SK-N-MC (cell line): ENCODE measurements at regions not wholly inside any gene's neighbourhood (a gene's known extent, or its start where the extent isn't known, plus 50 kb on each side); places are given as distances from the start of the nearest gene placed in this dataset.
A peak's percentile ranks its signal among the peaks of the same experiment; 100 is the strongest.

ENCODE experiments used
- DNase-seq: peaks from one replicate; pipeline ENCODE4 v3.0.0-alpha.2; 2011; ENCODE audit warnings: low read depth, low spot score
- H3K27ac ChIP-seq: fragments of 200-600 bp; sonication (generic); 2 replicates; pipeline ENCODE4 v1.5.1; 2016; ENCODE audit warnings: mixed run types
- H3K36me3 ChIP-seq: fragments of 200-600 bp; sonication (generic); 2 replicates; pipeline ENCODE4 v1.6.1; 2017; ENCODE audit warnings: antibody characterized with exemption, low read length, mixed read lengths; ENCODE audit not compliant: insufficient read depth
- H3K4me3 ChIP-seq: fragments of 200-600 bp; sonication (generic); 2 replicates; pipeline ENCODE4 v1.5.1; 2016
- H3K9ac ChIP-seq: fragments of 200-600 bp; sonication (generic); 2 replicates; pipeline ENCODE4 v1.8.0; 2017; ENCODE audit warnings: mixed run types, mixed read lengths; ENCODE audit not compliant: insufficient read length
- H3K9me3 ChIP-seq: fragments of 200-600 bp; sonication (generic); 2 replicates; pipeline ENCODE4 v1.6.1; 2017; ENCODE audit warnings: low read depth, mild to moderate bottlenecking, antibody characterized with exemption, low read length, moderate library complexity, mixed read lengths
- EZH2 ChIP-seq: fragments of 200-600 bp; sonication (generic); IDR thresholded peaks from one replicate; pipeline ENCODE4 v1.6.1; 2017; ENCODE audit warnings: antibody characterized with exemption
- FOXP2 ChIP-seq: optimal IDR thresholded peaks from 2 replicates; pipeline ENCODE3; 2011; ENCODE audit warnings: mild to moderate bottlenecking, moderate library complexity; ENCODE audit not compliant: insufficient read depth; ENCODE audit errors: extremely low read length, control extremely low read depth
- POLR2AphosphoS5 ChIP-seq: IDR thresholded peaks from 2 replicates; pipeline ENCODE4 v1.6.1; 2012; ENCODE audit warnings: mild to moderate bottlenecking, low read depth, low read length, borderline replicate concordance

- no peak for DNase-seq
These were observed 73.3 kb upstream of the FAM98A start for GRCh38 chr2:33672389-33672788.

DNA sequence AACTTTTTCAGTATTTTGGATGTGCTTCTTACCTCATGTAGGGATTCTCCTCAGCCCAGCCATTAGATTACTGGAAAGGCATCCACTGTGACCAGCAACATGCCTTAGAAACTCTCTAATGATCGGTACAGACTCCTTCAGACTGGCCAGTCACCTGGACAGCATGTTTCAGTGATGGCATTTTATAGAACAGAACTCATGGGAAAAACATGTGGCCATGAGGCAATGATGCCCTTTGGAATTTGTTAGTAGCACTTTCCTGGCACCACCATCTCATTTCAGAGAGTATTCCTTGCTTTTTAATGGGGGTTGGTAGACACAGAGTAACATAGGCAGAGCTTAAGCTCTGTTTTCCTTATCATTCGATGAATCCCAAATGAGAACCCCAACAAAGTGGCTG lies 72.1 kb upstream of the FAM98A start:
- TF ChIP-seq POLR2AphosphoS5 (no peak), FOXP2 (no peak), EZH2 (no peak)

More at GRCh38 chr2:33672389-33672788, 73.3 kb upstream of the FAM98A start:
- Histone ChIP-seq H3K36me3 (no peaks in the 10 kb centered on the region), H3K9me3 (no peaks in the 10 kb centered on the region), H3K4me3 (no peak overlapping the region), H3K9ac (no peak overlapping the region), H3K27ac (no peak overlapping the region)
- no peak for TF ChIP-seq POLR2AphosphoS5
- no peak for TF ChIP-seq FOXP2
- TF ChIP-seq EZH2, result no peak

GRCh38 chr2:33670392-33670937 lies 71.4 kb upstream of the FAM98A start:
- no peak for DNase-seq
- H3K27ac ChIP-seq, result no peak overlapping the region
- no peak overlapping the region for H3K9ac ChIP-seq
- H3K36me3 ChIP-seq, result no peaks in the 10 kb centered on the region
- no peak overlapping the region for H3K4me3 ChIP-seq
- H3K9me3 ChIP-seq, result no peaks in the 10 kb centered on the region
- TF ChIP-seq EZH2 (no peak), POLR2AphosphoS5 (no peak), FOXP2 (no peak)

More for the DNA sequence above, 72.1 kb upstream of the FAM98A start:
- Histone ChIP-seq H3K9ac (no peak overlapping the region), H3K4me3 (no peak overlapping the region), H3K36me3 (no peaks in the 10 kb centered on the region), H3K9me3 (no peaks in the 10 kb centered on the region), H3K27ac (no peak overlapping the region)
- no peak for DNase-seq

DNA sequence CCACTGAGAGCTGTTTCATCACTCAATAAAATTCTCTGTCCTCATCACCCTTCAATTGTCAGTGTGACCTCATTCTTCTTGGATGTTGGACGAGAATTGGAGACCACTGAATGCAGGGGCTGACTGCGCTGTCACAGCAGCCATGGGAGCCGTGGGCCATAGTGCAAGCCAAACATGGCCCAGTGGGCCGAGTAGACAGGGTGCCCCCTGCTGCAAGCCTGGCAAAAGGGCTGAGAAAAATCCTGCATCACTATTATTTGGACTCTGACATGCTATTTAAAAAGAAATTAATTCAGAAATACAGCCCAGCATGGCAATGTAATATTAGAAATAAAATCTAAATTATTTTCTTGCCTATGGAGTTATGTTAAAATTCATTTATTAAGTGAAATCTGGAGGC lies 67.8 kb upstream of the FAM98A start:
- H3K9me3 ChIP-seq, result no peaks in the 10 kb centered on the region
- DNase-seq, result no peak
- TF ChIP-seq EZH2 (no peak), POLR2AphosphoS5 (no peak), FOXP2 (no peak)
- no peak overlapping the region for H3K4me3 ChIP-seq
- H3K9ac ChIP-seq, result no peak overlapping the region
- H3K36me3 ChIP-seq, result no peaks in the 10 kb centered on the region
- H3K27ac ChIP-seq, result no peak overlapping the region

GRCh38 chr2:33665039-33665438 lies 65.9 kb upstream of the FAM98A start:
- H3K27ac ChIP-seq, result no peak overlapping the region
- DNase-seq, result no peak
- TF ChIP-seq POLR2AphosphoS5 (no peak), FOXP2 (no peak), EZH2 (no peak)
- no peak overlapping the region for H3K9ac ChIP-seq
- H3K9me3 ChIP-seq, result no peaks in the 10 kb centered on the region
- H3K4me3 ChIP-seq, result no peak overlapping the region
- no peaks in the 10 kb centered on the region for H3K36me3 ChIP-seq

- no peak for DNase-seq
- H3K36me3 ChIP-seq, result no peaks in the 10 kb centered on the region
- TF ChIP-seq FOXP2 (no peak), POLR2AphosphoS5 (no peak), EZH2 (no peak)
- no peak overlapping the region for H3K27ac ChIP-seq
- H3K9me3 ChIP-seq, result no peaks in the 10 kb centered on the region
- H3K4me3 ChIP-seq, result no peak overlapping the region
- no peak overlapping the region for H3K9ac ChIP-seq
These were observed 61.5 kb upstream of the FAM98A start for GRCh38 chr2:33660416-33661123.

DNA sequence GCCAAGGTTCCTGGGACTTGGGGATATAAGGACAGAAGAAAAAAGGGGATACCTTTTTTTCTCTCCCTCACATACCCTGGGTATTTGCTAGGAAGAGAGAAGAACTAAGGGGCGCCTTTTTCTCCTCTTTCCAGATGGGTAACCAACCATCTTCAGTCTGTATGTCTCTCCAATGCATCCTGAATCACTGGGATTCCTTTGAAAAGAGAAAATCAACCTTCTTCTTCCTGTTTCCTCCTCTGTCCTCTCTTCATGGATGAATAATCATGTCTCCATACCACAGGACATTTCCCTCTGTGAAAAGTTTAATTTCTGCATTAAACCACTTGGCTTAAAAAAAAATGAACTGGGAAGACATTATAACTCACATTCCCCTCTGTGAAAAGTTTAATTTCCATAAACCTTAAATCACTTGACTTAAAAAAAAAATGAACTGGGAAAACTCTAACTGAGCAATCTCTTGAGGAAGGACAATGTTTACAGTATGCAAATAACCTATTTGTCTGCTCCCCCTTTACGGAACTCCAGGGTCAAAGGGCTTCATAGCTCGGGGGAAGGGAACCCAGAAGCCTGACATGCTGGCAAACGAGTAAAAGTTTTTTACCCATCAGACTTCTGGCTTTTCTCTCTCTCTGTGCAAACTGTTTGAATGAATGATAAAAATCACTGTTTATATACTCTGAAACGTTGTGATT lies 56.7 kb upstream of the FAM98A start:
- Histone ChIP-seq H3K27ac (no peak overlapping the region), H3K9ac (no peak overlapping the region), H3K9me3 (no peaks in the 10 kb centered on the region), H3K4me3 (no peak overlapping the region), H3K36me3 (no peaks in the 10 kb centered on the region)
- TF ChIP-seq EZH2 (no peak), POLR2AphosphoS5 (no peak), FOXP2 (no peak)
- no peak for DNase-seq

GRCh38 chr2:33652830-33653229 lies 53.7 kb upstream of the FAM98A start:
- no peak overlapping the region for H3K9ac ChIP-seq
- TF ChIP-seq FOXP2 (peak; percentile 13), EZH2 (no peak)
- peak overlapping the region; percentile 53; the same call in 1 of the 2 replicates for H3K27ac ChIP-seq

More at GRCh38 chr2:33652830-33653229, 53.7 kb upstream of the FAM98A start:
- DNase-seq, result no peak
- H3K36me3 ChIP-seq, result no peaks in the 10 kb centered on the region
- H3K9me3 ChIP-seq, result no peaks in the 10 kb centered on the region
- no peak overlapping the region; the same call in 1 of the 2 replicates for H3K4me3 ChIP-seq
